ENCODE measurements at regions not wholly inside any gene's neighbourhood (a gene's known extent, or its start where the extent isn't known, plus 50 kb on each side); places are given as distances from the start of the nearest gene placed in this dataset.
"Not testable (repeated sequence)": the region's sequence is repeated elsewhere in the genome, so short reads cannot be mapped to it uniquely, and the experiment has no call there.

DNA sequence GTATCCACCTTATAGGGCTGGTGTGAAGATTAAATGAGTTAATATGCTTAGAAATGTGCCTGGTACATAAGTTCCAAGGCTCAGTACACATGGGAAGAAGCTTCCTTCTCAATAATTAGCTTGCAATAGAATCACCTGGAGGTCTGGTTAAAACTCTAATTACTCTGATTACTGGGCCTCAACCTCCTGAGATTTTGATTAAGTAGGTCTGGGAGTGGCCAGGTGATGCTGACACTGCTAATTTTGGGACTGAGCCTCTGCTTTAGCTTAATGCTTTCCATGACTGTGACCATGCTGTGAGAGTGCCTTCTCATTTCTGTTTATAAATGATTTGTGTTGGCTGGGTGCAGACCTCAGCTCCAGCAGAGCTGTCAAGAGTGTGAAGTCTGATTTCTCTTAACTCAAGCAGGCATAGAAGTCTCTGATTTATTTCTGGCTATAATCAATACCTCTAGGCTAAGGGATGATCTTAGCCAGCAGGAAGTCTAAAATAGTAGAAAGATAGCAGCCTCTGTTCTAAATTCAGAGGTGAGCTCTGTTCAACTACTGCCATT, 85.3 kb upstream of the ZNF608 start:
- no peak for ATAC-seq (ENCODE audit: poor library complexity)
- Mint-ChIP-seq H3K9me3 (peaks cover 3% of the 10 kb centered on the region), H3K4me1 (ENCODE audit: low read depth) (no peaks in the 10 kb centered on the region), H3K27ac (no peak overlapping the region), H3K4me3 (no peak overlapping the region), H3K36me3 (ENCODE audit: low read depth) (no peaks in the 10 kb centered on the region), H3K27me3 (peaks cover 5% of the 10 kb centered on the region)
- ChIA-PET CTCF (no interaction called here), POLR2A (no interaction called here)
- DNase-seq = no peak
- H3K36me3 ChIP-seq (ENCODE audit: insufficient read depth, low read length) = no peaks in the 10 kb centered on the region
- intact Hi-C loops (cut with DNase I, micrococcal nuclease) = no loop called here
- no peak overlapping the region for H3K4me3 ChIP-seq (ENCODE audit: low read length)
- H3K27ac ChIP-seq (ENCODE audit: low read depth in 1 of 2, low read length in 2 of 2) = no peak overlapping the region
- no peaks in the 10 kb centered on the region for H3K27me3 ChIP-seq (ENCODE audit: control insufficient read depth in 1 of 2, insufficient read depth in 2 of 2, low read length in 2 of 2)
- no peaks in the 10 kb centered on the region for H3K4me1 ChIP-seq (ENCODE audit: insufficient read depth, low read length)
- TF ChIP-seq, protein P1, sequence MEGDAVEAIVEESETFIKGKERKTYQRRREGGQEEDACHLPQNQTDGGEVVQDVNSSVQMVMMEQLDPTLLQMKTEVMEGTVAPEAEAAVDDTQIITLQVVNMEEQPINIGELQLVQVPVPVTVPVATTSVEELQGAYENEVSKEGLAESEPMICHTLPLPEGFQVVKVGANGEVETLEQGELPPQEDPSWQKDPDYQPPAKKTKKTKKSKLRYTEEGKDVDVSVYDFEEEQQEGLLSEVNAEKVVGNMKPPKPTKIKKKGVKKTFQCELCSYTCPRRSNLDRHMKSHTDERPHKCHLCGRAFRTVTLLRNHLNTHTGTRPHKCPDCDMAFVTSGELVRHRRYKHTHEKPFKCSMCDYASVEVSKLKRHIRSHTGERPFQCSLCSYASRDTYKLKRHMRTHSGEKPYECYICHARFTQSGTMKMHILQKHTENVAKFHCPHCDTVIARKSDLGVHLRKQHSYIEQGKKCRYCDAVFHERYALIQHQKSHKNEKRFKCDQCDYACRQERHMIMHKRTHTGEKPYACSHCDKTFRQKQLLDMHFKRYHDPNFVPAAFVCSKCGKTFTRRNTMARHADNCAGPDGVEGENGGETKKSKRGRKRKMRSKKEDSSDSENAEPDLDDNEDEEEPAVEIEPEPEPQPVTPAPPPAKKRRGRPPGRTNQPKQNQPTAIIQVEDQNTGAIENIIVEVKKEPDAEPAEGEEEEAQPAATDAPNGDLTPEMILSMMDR (IDR thresholded peaks at IDR 0.05) = no peak
- H3K9me3 ChIP-seq (ENCODE audit: control insufficient read depth in 1 of 2, insufficient read depth in 1 of 2, low read length in 2 of 2) = peaks cover 0 to 4% of the 10 kb centered on the region in 2 experiments

DNA sequence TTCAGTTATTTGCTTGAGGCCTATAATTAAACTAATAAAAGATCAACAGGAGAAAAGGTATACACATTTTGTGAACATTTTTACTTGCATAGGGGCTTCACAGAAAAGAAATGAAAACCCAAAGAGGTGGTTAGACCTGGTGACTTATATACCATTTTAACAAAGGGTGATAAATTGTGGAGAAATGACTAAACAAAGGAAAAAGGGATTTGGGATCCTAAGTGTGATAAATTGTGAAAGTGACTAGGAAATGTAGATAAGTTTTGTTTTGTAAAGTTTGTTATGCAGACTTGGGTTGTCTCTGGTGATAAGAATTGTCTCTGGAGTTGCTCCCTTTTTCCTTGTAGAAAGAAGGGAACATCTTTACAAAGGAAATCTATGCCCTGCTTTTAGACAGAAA, 86.1 kb upstream of the ZNF608 start:
- CTCF ChIA-PET = no interaction called here
- no peak for DNase-seq
- peaks cover 5% of the 10 kb centered on the region for H3K27me3 Mint-ChIP-seq
- intact Hi-C loops (cut with DNase I, micrococcal nuclease) = no loop called here
- peaks cover 3% of the 10 kb centered on the region for H3K9me3 Mint-ChIP-seq
- H3K27ac Mint-ChIP-seq = no peak overlapping the region
- Histone ChIP-seq H3K36me3 (ENCODE audit: insufficient read depth, low read length) (no peaks in the 10 kb centered on the region), H3K9me3 (ENCODE audit: control insufficient read depth in 1 of 2, insufficient read depth in 1 of 2, low read length in 2 of 2) (peaks cover 0 to 4% of the 10 kb centered on the region in 2 experiments), H3K27me3 (ENCODE audit: control insufficient read depth in 1 of 2, insufficient read depth in 2 of 2, low read length in 2 of 2) (no peaks in the 10 kb centered on the region), H3K27ac (ENCODE audit: low read depth in 1 of 2, low read length in 2 of 2) (no peak overlapping the region), H3K4me3 (ENCODE audit: low read length) (no peak overlapping the region), H3K4me1 (ENCODE audit: insufficient read depth, low read length) (no peaks in the 10 kb centered on the region)
- POLR2A ChIA-PET = no interaction called here
- no peaks in the 10 kb centered on the region for H3K36me3 Mint-ChIP-seq (ENCODE audit: low read depth)
- TF ChIP-seq, protein P1 (IDR thresholded peaks at IDR 0.05) = no peak
- no peaks in the 10 kb centered on the region for H3K4me1 Mint-ChIP-seq (ENCODE audit: low read depth)
- no peak overlapping the region for H3K4me3 Mint-ChIP-seq
- ATAC-seq (ENCODE audit: poor library complexity) = no peak

DNA sequence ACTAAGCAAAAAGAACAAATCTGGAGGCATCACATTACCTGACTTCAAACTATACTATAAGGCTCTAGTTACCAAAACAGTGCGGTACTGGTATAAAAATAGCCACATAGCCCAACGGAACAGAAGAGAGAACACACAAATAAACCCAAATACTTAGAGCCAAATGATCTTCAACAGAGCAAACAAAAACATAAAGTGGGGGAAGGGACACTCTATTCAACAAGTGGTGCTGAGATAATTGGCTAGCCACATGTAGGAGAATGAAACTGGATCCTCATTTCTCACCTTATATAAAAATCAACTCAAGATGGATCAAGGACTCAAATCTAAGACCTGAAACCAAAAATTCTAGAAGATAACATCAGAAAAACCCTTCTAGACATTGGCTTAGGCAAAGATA, 89.9 kb upstream of the ZNF608 start:
- H3K4me3 Mint-ChIP-seq; H3K4me1 Mint-ChIP-seq (ENCODE audit: low read depth); H3K4me1 ChIP-seq (ENCODE audit: insufficient read depth, low read length); H3K27me3 ChIP-seq (ENCODE audit: control insufficient read depth in 1 of 2, insufficient read depth in 2 of 2, low read length in 2 of 2); H3K27ac Mint-ChIP-seq; H3K4me3 ChIP-seq (ENCODE audit: low read length); H3K9me3 ChIP-seq (ENCODE audit: control insufficient read depth in 1 of 2, insufficient read depth in 1 of 2, low read length in 2 of 2); H3K36me3 Mint-ChIP-seq (ENCODE audit: low read depth); ATAC-seq (ENCODE audit: poor library complexity); H3K36me3 ChIP-seq (ENCODE audit: insufficient read depth, low read length); CTCF ChIA-PET; POLR2A ChIA-PET; H3K27me3 Mint-ChIP-seq; H3K9me3 Mint-ChIP-seq; DNase-seq; intact Hi-C loops (cut with DNase I, micrococcal nuclease); H3K27ac ChIP-seq (ENCODE audit: low read depth in 1 of 2, low read length in 2 of 2): not testable (repeated sequence)

DNA sequence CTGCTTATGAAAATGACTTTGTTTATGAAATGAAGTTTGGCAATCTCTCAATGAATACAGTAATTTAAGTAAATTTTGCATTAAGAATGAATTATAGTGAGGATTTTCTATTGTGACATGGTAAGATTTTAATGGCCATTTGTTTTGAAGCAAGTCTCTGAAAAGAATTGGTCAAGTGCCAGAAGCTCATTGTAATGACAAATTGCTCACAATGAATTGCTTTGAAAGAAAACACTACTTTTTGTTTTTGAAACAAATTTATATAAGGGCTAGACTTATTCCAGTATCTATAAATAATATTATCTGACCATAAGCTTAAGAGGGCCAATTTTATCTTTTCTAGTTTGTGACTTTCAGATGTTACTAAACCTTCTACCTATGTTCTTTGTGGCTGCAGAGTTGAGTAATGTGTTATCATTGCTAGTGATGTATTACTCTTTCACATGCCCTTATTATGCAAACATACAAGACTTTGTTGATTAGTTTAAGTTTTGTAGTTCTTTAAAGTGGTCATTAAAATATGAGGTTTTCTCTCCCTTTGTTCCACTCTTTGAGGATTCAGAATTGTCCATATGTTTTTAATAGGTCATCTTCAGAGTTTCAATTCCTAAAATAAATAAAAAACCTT, 93.0 kb upstream of the ZNF608 start:
- Mint-ChIP-seq H3K9me3 (no peaks in the 10 kb centered on the region), H3K27me3 (peaks cover 5% of the 10 kb centered on the region), H3K36me3 (ENCODE audit: low read depth) (no peaks in the 10 kb centered on the region), H3K27ac (no peak overlapping the region), H3K4me1 (ENCODE audit: low read depth) (no peaks in the 10 kb centered on the region), H3K4me3 (no peak overlapping the region)
- DNase-seq (no peak), ATAC-seq (ENCODE audit: poor library complexity) (no peak)
- TF ChIP-seq, protein P1 (IDR thresholded peaks at IDR 0.05) = no peak
- no peak overlapping the region for H3K4me3 ChIP-seq (ENCODE audit: low read length)
- H3K27ac ChIP-seq (ENCODE audit: low read depth in 1 of 2, low read length in 2 of 2) = no peak overlapping the region
- no peaks in the 10 kb centered on the region for H3K36me3 ChIP-seq (ENCODE audit: insufficient read depth, low read length)
- intact Hi-C loops (cut with DNase I, micrococcal nuclease) = no loop called here
- no peaks in the 10 kb centered on the region for H3K27me3 ChIP-seq (ENCODE audit: control insufficient read depth in 1 of 2, insufficient read depth in 2 of 2, low read length in 2 of 2)
- H3K4me1 ChIP-seq (ENCODE audit: insufficient read depth, low read length) = no peaks in the 10 kb centered on the region
- CTCF ChIA-PET = no interaction called here
- POLR2A ChIA-PET = no interaction called here
- H3K9me3 ChIP-seq (ENCODE audit: control insufficient read depth in 1 of 2, insufficient read depth in 1 of 2, low read length in 2 of 2) = no peaks in the 10 kb centered on the region

All from CD4-positive, alpha-beta T cell (primary cell).